Heart left ventricle (tissue), 13 donors: ENCODE measurements at regions not wholly inside any gene's neighbourhood (a gene's known extent, or its start where the extent isn't known, plus 50 kb on each side); places are given as distances from the start of the nearest gene placed in this dataset.

ENCODE experiments used
- CTCF ChIP-seq, 12 donors: fragments of 200-600 bp; sonication (generic) in 4 of 12; IDR thresholded peaks; one replicate each; pipeline versions ENCODE4 v1.5.0 to v1.8.0; 2018 to 2022; ENCODE audit warnings: antibody characterized with exemption in 12 of 12, mild to moderate bottlenecking in 5 of 12
- POLR2A ChIP-seq, 2 donors: fragments of 450-650 bp; IDR thresholded peaks; one replicate each; pipeline ENCODE4 v1.6.1; 2017; ENCODE audit warnings: antibody characterized with exemption in 2 of 2, mild to moderate bottlenecking in 2 of 2, moderate library complexity in 2 of 2
- donor health status: ischemic (EF 13 %, LVEDD 7.1; RV severe dilation, severe dysfunction).
- donor health status: DM: no; HTN: yes; CAD: no.
- donor health status: DM: no; HTN: no; CAD: no.
- donor health status: ischemic (EF 25% LVEDD 6.9; RV normal size, moderate dysfunction).
- donor health status: ischemic (EF 25% LVEDD 5.7; RV mildly dilated, moderate dysfunction).
- donor health status: ischemic (EF 35%, LVEDD 5.7; RV mildly dilated, moderate dysfunction).
- donor health status: nonischemic (EF 11% LVEDD 7.7; RV severe dilation, severe dysfunction).
- donor health status: DM: yes; HTN: yes; CAD: no.
- donor health status: PGD.
- donor health status: ischemic (EF 29% LVEDD 5.4; RV normal size, mild dysfunction).
- donor health status: nonischemic (EF 23%, LVEDD 6.1; RV moderate dilation, normal function).

GRCh38 chr16:60641067-60641665, 1395.1 kb downstream of the CDH8 start:
- TF ChIP-seq CTCF (IDR thresholded peaks at IDR 0.05) (no peak), POLR2A (IDR thresholded peaks at IDR 0.05) (no peak)
